Endothelial cell of hepatic sinusoid (primary cell): ENCODE measurements at regions not wholly inside any gene's neighbourhood (a gene's known extent, or its start where the extent isn't known, plus 50 kb on each side); places are given as distances from the start of the nearest gene placed in this dataset.
"Not testable (repeated sequence)": the region's sequence is repeated elsewhere in the genome, so short reads cannot be mapped to it uniquely, and the experiment has no call there.

Source experiments
- in situ Hi-C: cut with HindIII; loops from 2 replicates; pipeline ENCODE4 v1.10.0; 2017; ENCODE audit warnings: low sequenced_read_pairs

DNA sequence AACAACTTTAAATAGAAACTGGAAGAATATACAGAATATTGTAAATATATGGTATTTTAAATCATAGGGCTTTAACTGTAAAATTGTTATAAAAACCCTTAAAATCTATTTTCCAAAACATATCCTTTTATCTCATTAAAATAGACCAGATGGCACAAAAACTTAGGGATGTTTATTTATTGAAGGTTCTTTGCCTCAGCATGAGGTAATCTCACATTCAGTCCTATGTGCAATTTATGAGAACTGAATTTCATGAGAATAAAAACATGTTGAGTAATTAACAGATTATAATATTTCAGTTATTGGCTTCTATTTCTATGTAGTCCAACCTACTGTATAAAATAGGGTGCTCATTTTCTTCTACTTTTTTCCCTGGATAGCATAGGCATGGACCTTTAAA is 329.2 kb upstream of the PRR16 start:
- in situ Hi-C loops: no loop called here

DNA sequence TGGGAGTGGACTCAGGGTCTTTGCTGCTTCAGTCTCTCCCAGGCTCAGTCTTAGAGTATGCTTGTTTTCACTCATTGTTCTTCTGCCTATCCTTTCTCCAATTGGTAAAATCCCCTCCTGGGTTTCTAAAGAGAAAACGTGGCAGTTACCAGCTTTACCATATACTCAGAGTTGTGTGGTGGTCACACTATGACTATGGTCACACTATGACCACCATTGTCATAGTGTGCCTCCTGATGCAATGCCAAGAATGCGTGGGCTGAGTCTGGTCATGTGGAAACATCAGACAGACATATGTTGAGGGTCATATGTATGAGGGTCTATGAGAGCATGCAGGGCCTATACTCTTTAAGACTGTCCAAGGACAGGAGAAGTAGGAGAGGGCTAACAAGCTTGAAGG is 326.5 kb upstream of the PRR16 start:
- in situ Hi-C loops: no loop called here

DNA sequence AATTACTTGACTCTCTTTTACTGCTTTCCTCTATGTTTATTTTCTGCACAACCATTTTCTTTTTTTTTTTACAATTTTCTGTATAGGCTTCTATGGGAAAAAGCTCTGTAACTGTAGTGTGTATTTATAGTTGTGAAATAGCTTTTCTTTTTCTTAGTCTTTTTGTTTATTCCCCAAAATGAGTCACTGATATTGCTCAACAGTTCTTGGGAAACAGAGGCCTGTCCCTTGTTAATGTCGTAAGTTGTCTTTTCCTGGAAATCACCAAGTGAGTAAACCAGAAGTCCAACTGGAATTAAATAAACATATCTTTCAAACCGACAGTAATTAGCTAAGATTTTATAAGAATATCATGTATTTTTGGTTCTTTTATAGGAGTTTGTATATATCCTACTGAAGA is 325.1 kb upstream of the PRR16 start:
- in situ Hi-C loops: no loop called here

DNA sequence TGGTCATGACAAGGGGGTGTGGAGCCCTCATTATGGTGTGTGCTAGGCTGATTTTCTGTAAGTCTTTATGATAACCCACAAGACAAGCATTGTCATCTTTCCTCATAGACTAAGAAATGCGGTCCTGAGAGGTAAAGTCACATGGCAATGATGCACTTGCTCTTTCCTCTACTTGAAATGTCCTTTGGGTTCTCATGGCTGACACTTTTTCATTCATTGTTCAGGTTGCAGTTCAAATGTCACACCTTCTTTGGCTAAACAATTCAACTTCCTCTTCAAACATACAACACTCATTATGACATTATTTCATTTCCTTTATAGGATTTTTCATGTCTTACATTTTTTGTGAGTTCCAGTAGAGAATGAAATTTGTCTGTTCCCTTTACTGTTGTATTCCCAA is 323.6 kb upstream of the PRR16 start:
- in situ Hi-C loops: no loop called here

DNA sequence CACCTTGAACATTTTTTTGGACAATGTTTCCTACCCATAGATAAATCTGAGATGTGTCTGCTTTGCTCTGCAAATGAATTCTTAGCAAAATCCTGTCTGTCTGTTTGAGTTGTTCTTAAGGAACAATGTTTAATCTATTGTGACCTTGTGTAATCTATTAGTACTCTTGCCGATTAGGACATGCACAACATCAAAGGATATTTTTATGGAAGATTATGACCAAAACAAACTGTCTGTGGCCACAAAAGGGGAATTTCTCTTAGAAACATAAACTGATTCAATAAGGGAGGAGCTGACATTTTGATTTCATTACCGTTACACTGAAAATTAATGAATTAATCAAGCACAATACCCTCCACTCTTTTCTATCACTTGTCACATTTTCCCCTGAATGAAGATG is 323.0 kb upstream of the PRR16 start:
- in situ Hi-C loops: no loop called here

DNA sequence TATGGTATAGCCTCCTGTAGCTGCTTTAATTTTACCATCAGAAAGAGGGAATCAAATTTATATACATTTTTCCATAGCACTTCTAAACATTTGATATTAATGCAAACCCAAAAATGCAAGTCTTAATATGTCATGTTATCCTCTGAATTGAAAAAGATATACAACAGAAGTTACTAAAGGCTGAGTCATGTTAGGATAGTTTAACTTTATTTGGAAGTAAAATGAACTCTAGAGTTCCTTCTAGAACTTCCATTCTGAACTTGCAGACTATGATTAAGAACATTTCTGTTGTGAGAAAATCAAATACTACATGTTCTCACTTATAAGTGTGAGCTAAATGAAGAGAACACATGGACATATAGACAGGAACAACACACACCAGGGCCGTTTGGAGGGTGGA is 317.3 kb upstream of the PRR16 start:
- in situ Hi-C loops: no loop called here

DNA sequence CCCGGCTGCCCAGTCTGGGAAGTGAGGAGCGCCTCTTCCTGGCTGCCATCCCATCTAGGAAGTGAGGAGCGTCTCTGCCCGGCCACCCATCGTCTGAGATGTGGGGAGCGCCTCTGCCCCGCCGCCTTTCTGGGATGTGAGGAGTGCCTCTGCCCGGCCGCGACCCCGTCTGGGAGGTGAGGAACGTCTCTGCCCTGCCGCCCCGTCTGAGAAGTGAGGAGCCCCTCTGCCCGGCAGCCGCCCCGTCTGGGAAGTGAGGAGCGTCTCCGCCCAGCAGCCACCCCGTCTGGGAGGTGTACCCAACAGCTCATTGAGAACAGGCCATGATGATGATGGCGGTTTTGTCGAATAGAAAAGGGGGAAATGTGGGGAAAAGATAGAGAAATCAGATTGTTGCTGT is 316.2 kb upstream of the PRR16 start:
- in situ Hi-C loops: not testable (repeated sequence)

DNA sequence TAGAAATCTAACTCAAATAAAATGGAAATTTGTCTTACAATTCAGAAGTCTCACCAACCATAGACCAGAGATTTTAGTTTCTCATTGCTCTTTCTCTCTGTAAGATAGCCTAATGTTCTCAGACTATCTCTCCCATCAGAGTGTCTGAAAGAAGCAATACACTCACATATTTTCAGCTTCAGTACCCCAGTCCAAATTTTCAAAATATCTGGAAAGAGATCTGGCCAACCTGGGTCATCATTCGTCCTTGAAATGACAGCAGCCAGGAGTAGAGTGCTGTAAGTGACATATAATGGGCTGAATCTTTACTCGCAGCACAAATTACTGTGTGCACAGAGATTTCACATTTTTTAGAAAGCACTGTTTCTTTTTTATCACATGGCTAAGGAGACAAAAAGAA is 313.3 kb upstream of the PRR16 start:
- in situ Hi-C loops: no loop called here

DNA sequence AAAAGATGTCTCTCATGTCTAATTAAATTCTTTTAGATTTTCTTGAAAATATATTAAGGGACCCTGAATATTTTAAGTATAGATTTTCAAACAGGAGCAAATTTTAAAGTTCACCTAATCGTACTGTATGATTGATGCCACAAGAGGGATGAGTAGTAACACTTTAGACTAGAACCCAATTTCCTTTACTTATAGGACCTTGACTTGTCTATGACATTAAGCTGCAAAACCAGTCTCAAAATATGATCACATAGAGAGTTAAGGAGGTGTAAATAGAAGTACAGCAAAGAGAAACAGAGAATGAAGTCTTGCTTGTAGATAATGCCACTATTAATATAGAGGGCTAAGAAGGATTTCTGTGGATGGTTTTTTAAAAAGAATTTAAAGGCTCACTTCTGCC is 312.9 kb upstream of the PRR16 start:
- in situ Hi-C loops: no loop called here

DNA sequence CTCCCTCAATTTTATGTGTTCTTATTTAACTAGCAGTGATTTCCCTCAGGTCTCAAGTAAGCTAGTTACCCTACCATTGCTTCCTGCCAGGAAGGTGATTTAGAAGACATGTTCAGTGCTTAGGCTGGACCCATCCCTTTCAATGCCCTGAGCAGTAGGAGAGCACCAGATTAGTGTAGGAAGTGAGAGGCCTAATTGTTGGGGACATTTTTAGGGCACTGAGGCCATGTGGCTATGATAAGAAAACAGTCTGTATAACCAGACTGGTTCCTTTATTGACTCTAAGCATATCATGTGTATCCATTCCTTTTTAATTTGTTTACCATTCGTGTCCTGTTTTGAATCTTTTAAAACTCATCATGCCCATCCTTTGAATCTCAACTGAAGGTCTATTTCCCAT is 312.3 kb upstream of the PRR16 start:
- in situ Hi-C loops: no loop called here

DNA sequence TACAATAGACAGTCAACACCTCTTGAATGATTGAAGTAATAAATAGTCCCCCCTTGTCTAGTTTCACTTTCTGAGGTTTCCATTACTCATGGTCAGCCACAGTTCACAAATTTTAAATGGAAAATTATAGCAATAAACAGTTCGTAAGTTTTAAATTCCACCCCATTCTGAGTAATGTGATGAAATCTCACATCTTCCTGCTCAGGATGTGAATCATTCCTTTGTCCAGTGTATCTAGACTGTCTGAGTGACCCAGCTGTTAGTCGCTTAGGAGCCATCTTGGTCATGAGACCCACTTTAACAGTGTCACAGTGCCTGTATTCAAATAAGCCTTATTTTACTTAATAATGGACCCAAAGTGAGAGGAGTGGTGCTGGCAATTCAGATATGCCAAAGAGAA is 311.6 kb upstream of the PRR16 start:
- in situ Hi-C loops: no loop called here

DNA sequence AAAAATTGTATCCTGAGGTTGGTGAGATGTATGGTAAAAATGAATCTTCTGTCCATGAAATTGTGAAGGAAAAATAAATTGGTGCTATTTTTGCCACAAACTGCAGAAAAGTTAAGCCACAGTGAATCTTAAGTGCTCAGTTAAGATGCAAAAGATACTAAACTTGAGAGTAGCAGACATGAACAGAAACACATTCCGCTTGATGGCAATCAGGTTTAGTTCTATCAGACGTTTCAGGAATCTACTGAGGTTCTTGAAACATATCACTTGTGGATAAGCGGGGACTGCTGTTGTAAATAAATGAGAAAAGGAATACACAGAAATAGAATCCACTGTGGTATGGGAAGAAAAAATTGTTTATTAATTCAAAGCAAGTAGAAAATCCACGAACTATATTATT is 311.2 kb upstream of the PRR16 start:
- in situ Hi-C loops: no loop called here

DNA sequence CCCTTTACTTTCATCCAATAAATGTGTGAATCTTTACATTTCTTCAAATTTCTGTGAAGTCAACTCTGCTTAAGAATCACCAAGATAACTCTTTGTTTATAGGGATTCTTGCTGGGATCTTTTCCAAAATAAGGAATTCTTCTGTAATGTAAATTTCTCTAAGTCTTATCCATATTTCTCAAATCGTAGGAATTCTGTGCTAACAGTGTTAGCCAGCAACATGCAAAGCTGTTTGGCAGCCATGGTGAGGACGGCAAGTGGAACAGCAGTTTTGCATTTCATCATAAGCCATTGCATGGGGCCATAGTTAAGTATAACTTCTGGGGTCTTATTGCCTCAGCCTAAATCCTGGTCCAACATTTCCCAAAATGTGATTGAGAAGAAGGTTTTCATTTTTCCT is 310.5 kb upstream of the PRR16 start:
- in situ Hi-C loops: no loop called here

DNA sequence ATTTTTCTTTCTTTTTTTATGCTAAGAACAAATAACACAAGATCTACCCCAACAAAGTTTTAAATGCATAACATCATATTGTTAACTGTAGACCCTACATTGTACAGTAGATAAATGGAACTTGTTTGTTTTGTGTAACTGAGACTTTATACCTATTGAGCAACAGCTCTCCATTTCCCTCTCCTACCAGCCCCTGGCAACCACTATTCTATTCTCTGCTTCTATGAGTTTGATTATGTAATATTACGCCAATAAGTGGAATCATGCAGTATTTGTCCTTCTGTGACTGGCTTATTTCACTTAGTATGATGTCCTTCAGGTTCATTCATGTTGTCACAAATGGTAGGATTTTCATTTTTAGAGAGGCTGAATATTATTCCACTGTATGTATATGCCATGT is 308.2 kb upstream of the PRR16 start:
- in situ Hi-C loops: no loop called here

DNA sequence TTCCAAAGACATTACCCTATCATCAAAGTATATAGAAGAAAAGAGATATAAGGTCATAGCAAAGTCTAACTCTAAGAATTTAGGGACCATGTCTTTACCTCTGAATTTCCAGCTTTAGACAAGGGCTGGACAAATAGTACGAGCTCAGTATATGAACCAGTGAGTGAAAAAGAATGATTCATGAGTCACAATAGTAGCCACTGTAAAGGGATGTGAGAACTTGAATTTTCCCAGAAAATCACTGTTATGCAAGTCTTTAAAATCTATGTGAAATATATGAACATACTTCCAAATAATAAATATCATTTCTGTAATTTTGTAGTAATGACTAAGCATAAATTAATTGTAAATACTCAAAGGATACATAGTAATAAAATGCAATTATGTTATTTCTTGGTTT is 305.9 kb upstream of the PRR16 start:
- in situ Hi-C loops: no loop called here

DNA sequence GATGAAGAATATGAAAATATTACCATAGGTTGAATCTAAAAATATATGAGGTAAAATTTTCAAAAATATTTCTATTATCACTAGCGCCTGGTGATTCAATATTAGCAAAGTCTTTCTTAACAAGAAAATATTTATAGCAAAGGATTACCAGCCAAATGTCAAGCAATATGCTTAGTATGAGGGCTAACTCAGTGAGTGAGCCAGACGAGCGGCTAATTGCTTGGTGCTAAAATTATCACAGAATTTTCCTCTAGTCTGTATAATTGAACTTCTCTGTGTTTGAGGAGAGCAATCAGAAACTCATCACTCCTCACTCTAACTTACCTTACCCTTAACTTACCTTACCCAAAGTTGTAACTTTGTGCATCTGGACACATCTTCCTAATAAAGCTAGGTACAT is 304.9 kb upstream of the PRR16 start:
- in situ Hi-C loops: no loop called here

DNA sequence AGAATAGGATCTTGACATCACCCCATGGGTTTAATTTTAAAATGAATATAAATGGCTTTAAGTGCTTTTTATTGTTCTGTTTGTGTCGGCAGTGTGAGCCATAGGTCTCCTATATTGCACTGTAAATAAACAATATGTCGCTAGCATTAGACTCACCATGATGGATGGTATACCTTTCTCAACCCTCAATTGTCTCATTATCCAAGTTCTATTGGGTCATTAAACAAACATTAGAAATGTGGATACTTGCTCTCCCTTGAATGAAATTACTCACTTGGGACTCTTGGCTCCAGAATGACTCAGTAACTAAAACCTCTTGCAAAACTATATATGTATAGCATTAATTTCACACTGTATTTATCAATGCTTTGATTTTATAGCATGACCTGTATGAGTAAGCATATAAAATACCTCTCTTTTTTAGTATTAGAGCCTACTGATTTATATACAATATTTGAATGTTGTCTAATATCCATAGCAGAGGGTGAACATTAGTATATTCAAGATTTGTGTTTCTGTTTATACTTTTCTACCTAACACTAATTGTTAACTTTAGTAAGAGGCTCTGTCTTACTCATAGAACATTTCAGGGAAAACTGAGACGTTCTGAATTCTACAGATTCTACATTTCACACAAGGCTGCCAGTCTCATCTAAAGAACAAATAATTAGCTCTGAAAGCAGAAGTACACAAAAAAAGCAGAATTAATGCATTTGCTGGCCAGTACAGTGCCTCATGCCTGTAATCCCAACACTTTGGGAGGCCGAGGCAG is 303.8 kb upstream of the PRR16 start:
- in situ Hi-C loops: no loop called here

DNA sequence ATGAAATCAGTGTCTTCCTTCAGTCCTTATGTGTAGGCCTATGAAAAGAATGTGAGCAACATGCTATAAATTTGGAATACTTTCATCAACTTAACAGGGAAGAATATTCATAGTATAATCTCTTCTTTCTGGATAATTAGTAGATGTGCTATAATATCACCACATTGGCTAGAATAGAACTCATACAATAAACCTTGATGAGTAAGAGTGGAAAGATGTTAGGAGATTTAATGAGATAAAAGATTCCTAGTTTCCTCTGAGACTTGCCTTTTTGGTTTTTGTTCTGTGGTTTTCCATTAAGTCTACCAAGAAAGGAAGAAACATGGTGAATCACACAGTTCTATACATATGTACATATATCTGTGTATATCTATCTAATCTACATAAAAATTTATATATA is 301.8 kb upstream of the PRR16 start:
- in situ Hi-C loops: no loop called here

DNA sequence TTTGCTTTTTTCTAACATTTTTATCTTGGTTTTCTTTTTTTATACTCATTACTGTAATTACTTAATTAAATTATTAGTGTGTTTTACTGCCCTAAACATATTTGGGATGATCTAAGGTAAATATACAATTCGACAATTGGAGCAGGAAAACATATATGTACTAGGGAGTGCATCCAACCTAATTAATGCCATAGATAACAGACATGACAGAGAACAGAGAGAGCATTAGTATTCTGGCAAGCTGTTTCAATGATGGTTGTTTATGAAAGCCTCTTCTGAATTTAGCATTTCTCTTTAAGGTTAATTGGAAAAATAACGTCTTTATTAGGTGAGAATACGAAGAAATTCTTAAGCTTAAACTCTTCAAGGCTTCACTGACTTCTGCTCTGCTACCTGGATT is 300.1 kb upstream of the PRR16 start:
- in situ Hi-C loops: no loop called here

DNA sequence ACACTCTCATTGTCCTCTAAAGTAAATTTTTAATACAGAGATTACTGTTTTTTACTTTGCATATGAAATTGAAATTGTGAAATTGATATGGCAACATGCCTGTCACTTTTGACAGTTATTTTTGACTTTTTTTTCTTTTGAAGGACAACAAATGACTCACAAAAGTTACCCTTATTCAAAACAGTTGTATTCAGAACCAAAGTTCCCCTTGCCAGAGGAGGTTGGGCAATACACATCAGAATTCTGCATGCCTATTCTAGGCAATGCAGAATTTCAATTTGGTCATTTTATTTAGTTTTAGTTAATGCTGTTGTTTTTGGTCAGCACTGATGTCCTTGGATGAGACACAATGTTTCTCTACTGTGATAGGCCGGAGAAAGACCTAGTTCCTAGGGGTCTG is 299.1 kb upstream of the PRR16 start:
- in situ Hi-C loops: no loop called here

DNA sequence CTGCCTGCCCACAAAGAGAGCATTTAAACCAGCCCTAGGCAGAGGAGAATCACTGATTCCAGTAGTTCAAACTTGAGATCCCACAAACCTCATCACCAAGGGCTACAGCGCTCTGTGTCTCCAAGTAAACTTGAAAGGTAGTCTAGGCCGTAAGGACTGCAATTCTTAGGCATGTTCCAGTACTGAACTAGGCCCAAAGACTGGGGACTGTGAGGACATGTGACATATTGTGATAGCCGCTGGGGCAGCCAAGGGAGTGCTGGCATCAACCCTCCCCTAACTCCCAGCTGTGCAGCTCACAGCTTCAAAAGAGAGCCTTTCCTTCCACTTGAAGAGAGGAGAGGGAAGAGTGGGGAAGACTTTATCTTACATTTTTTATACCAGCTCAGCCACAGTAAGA is 291.0 kb upstream of the PRR16 start:
- in situ Hi-C loops: no loop called here

DNA sequence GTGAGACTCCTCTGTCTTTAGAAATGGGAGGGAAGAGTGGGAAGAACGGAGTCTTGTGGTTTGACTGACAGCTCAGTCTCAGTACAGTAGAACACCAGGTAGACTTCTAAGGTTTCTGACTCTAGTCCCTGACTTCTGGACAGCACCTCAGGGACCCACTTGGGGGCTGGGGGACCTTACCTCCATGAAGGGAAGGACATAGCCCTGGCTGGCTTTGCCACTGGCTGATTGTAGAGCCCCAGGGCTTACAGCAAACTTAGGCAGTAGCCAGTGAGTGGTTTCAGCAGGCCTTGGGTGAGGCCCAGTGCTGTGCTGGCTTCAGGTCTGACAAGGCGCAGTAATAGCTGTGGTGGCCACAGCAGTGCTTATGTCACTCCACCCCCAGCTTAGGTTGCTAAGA is 290.0 kb upstream of the PRR16 start:
- in situ Hi-C loops: no loop called here

DNA sequence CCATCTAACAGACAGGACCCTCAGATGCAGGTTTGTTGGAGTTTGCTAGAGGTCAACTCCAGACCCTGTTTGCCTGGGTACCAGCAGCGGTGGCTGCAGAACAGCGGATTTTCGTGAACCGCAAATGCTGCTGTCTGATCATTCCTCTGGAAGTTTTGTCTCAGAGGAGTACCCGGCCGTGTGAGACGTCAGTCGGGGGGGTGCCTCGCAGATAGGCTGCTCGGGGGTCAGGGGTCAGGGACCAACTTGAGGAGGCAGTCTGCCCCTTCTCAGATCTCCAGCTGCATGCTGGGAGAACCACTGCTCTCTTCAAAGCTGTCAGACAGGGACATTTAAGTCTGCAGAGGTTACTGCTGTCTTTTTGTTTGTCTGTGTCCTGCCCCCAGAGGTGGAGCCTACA is 282.9 kb upstream of the PRR16 start:
- in situ Hi-C loops: not testable (repeated sequence)
